ENCODE measurements at regions not wholly inside any gene's neighbourhood (a gene's known extent, or its start where the extent isn't known, plus 50 kb on each side); places are given as distances from the start of the nearest gene placed in this dataset.
A peak's percentile ranks its signal among the peaks of the same experiment; 100 is the strongest.
"Not testable (repeated sequence)": the region's sequence is repeated elsewhere in the genome, so short reads cannot be mapped to it uniquely, and the experiment has no call there.

DNA sequence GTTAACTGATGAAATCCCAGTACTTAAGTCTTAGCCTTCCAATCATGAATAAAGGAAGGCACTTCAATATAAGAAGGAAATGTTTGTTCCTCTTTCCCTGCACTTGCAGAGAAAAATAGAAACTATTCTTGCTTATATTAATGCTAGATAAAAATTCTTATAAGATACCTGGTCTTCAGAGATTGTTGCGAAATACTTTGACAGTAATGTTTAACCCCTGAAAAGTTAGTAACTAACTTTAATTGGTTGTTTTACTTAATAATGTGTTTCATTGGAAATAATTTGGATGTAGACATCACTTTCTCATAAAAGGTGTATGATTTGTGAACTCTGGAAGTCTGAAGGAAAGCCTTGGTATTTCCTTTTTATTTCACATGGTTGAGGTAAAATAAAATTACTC is 294.2 kb upstream of the SYNCRIP start:
- DNase-seq, result no peak

DNA sequence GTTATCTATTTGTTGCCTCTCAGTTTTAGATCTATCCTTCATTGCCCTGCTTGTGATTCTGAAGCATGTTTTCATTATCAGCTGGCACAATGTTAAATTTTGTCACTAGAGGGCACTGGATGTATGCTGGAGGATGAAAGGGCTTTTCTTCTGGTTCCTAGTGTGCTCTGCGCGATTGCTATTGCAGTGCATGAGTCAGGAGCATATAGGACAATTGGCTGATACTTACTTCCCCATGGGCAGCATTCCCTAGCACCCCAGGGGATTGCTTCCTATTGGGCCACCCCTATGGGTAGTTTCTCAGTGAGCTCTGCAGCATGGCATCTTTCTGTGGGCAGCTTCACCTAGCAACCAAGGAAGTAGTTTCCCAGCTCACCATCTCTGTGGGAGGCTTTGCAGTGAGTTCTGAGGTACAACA is 280.3 kb upstream of the SYNCRIP start:
- peak; percentile 45 for DNase-seq

DNA sequence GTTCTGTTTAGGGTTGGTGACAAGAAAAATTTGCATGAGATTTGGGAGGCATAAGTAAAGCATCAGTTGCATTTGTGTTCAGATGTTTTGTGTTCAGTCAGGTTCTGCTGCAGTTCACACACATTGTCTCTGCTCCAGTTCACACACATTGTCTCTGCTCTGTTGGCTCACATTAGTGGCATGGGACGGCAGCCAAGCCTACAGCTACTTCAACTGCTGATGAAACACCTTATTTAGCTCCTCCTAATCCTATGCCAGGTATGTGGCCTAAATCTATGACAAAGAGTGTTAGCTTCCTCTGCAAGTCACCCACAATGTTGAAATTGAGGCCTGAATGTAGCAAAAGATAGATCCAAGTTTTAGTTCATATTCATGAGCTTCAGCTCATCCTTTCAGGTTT is 278.1 kb upstream of the SYNCRIP start:
- DNase-seq, result no peak

DNA sequence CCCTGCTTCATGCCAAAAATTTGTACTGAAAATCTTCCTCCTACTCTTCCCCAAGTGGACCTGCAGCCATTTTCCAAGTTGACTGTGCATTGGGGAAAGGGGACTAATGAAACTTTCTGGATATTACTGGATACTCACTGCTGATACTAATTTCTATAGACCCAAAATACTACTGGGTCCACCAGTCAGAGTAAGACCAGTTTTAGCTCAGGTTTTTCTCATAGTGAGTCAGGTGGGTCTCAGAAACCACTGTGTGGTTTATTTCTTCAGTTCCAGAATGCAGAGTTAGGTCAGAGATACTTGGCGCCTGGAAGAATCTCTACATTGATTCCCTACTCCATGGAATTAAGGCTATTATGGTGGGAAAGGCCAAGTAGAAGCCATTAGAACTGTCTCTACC is 274.8 kb upstream of the SYNCRIP start:
- no peak for DNase-seq

DNA sequence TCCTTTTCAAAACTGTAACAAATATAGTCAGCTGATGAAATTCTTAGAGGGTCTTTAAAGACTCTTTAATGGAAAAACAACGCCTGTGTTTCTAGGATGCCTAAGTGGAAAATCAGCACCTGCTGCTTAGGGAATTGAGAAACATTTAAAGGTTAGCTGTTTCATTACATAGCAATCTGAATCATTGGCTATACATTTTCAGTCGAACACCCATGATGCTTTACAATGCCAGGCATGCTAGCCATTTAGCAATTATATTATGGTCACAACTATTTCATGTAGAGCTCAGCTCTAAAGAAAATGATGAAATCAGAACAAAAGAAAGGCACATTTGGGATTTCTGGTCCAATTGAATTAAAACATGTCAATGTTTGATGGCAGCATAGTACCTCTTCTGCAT is 270.3 kb upstream of the SYNCRIP start:
- no peak for DNase-seq

DNA sequence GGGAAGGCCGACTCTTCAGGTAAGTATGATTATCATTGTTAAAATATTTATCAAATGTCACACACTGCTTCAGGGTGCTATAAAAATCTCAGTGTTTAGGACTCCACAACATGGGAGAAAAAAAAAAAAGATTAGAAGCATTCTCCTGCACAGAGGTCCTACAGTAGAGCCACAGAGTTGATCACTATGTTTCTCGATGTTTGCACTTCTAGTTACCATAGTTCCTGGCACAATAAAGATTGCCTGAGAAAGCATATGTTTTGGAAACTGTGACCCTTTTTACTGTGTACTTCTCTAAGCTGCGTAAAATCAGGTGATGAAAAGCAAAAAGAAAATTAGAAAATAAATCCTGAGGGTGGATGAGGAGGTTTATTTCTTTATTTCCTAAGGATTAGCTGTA is 269.9 kb upstream of the SYNCRIP start:
- DNase-seq, result no peak

DNA sequence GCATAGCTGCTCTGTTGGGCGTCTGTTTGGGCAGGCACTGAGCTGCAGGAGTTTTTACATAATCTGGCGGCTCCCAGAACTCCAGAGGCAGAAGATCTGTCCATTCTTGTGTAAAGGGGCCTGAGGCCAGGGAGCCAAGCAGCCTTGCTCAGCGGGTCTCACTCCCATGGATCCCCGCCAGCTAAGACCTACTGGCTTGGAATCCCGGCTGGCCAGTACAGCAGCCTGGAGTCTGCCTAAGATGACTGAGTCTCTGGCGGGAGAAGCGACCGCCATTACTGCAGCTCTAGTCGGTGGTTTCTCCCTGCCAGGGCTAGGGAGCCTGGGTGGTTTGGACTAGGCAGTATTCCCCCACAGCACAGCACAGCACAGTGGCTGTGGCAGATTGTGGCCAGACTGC is 268.4 kb upstream of the SYNCRIP start:
- DNase-seq, result no peak

DNA sequence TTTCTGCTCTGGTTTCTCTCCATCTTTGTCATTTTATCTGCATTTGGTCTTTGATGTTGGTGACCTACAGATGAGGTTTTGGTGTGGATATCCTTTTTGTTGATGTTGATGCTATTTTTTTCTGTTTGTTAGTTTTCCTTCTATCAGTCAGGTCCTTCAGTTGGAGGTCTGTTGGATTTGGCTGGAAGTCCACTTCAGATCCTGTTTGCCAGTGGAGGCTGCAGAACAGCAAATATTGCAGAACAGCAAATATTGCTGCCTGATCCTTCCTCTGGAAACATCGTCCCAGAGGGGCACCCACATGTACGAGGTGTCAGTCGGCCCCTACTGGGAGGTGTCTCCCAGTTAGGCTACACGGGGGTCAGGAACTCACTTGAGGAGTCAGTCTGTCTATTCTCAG is 265.4 kb upstream of the SYNCRIP start:
- DNase-seq, result not testable (repeated sequence)

DNA sequence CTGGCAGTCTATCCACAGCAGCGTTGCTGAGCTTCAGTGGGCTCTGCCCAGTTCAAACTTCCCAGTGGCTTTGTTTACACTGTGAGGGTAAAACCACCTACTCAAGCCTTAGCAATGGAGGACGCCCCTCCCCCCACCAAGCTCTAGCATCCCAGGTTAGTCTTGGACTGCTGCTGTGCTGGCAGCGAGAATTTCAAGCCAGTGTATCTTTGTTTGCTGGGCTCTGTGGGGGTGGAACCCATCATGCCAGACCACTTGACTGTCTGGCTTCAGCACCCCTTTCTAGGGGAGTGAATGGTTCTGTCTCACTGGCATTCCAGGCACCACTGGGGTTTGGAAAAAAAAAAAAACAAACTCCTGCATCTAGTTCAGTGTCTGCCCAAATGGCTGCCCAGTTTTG is 249.7 kb upstream of the SYNCRIP start:
- no peak for DNase-seq

DNA sequence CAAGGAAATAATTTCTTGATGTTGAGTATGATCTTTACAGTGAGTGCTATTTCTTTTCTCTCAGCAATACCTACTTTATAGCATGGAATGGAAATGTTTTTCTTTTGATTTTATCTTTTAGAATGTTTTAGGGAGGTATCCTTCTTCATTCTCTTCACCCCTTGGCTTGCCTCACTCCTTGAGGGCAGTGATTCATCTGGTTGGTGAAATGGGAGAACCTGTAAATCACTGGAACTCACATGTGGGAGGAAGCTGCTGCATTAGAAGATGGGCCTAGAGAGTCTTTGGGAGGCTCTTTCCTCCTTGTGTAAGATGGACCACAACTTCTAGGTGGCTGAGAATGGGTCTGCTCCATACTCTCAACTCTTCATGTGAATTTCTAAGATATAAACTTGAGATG is 244.8 kb upstream of the SYNCRIP start:
- no peak for DNase-seq

DNA sequence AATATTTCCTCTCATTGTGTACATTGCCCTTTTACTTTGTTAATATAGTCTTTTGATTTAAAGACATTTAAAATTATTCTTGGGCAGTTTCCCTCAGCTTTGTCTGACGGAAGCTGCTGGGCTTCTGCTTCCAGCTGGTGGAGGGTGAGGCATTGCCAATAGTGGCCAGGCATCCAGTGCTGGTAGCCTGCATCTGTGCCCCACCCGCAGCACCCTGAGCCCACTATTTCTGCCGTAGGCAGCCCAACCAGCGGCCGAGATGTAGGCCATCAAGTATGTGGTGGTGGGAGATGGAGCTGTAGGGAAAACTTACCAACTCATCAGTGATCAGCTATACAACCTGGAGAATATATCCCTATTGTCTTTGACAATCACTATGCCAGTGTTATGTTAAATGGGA is 226.0 kb upstream of the SYNCRIP start:
- DNase-seq, result no peak

DNA sequence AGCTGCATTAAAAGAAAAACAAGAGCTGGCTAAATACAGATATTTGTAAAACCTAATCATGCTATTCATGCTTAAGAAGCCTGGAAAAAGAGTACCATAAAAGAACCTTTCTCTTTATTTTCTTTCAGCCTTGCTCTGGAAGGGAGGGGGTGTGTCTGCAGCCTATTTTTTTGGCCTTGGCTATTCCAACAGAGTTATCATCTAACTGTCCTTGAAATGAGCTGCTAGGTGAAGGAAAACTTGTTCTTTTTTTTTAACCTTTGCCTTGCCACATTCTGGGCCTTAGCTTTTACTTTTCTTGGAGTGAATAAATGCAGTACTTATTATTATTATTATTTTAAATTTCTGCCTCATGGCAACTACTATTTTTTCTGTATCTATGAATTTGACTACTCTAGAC is 224.9 kb upstream of the SYNCRIP start:
- no peak for DNase-seq

DNA sequence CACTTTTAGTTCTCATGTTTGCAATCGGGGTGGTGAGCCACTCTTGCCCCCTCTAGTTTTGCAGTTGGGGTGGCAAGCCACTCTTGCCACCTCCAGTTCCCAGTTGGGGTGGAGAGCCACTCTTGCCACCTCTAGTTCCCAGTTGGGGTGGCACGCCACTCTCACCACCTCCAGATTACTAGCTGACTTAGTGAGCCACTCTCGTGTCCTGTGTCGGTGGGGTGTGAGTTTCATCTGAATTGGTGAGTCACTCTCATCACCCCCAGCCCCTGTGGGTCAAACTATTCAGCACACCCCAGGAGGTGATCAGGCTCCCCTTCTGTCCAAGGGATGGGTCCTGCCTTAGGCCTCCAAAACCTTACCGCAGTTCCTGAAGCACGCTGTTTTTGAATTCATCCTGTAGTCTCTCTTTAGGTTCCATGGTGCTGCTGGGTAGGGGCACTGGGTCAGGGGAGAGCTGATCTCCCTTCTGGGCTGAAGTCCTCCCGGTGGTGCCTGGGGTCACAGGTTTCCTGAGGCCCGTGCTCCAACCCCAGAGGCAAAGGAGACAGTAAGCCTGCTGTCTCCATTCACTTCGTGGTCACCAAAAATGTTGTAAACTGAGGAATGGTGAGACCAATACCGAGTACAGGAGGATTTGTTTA is 224.2 kb upstream of the SYNCRIP start:
- no peak for DNase-seq

DNA sequence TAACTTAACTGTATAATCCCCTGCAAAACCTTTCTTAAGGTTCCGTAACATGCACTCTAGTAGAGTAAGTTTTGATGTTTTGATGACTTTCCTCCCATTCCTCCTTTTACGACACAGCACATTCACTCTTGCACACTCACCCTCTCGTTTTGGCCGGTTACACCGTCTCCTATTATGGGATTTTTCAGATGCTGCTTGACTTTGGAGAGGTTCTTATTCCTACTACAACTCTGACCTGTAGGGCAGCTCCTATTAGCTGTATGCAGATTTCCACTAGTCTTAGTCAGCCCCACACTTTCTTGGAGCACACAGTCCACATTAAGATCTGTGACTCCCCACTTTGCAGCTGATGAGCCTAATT is 223.7 kb upstream of the SYNCRIP start:
- DNase-seq, result no peak

DNA sequence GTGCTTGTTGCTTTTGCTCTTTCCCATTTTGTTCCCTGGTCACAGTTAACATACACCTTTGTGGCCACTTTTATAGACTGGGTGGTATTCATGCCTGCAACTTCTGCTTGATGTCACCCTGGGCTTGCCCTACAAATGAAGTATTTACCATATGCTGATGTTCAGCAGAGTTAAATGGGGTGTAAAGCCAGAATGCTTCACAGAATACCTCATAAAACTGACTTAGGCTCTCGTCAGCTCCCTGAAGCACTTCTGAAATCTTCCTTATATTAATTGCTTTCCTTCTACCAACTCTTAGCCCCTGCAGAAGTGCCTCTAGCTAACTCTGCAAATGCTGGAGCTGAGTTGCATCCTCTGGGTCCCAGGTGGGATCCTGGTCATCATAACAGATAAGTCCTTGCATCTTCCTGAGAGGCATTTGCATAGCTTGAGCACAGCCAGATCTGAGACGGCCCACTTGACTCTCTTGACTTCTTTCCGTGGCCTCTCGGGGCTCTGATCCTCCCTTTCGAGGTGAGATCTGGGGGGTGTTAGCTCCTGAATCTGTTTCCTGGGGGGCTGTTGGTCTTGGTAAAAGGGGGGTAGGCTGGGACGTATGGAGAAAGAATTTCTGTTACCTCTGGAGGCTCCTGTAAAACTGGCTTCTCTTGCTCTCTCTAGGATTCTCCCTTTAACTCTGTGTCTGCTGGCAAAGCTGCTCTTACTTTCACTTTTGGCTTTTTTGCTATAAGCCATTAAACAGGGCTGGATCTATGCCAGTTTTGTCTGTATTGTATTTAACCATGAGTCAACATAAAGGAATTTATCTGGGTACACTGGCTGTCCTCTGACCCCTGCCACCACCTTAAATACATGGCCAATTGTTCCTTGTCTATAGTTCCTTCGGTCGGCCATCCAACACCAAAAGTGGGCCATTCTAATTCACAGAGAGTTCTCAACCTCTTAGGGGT is 223.0 kb upstream of the SYNCRIP start:
- peak; percentile 12 for DNase-seq

DNA sequence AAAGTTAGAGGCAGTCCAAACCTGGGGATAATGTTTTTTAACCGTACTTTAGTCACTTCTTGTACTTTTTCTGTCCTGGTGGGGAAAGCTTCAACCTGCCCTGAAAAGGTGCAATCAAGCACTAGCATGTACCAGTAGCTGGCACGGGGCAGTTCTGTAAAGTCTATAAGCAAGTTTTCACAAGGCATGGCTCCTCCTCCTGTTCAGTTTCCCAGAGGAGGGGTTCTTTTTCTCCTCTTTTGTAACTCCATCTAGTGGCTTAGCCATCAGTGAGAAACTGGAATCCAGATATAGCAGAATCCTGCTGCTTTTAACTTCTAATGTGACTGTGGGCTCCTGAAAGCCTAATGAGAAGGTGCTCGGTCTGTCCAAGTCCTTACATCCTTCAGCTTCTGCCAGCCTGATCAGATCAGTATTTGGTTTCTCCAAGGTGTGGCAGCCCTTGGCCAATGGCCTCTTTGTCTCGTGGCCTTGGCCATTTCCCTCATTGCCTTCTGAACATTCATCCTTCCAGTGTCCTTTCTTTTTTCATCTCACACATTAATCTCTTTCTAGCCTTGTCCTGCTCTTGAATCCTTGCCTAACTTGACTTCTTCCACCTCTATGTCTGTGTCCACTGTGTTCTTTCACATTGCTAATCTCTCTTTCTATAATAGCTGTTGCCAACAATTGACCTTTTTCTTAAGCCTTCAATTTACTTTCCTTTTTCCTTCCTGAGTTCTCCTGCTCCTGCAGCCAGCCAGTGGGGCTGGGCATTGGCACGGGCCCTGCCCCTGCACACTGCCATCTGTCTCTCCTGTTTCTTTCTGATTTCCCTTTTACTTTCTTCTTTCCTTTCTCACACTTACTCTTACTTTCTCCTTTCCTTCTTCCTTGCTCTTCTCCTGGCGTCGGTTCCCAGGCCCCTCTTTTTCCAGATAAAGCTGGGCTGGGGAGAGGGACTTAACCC is 222.0 kb upstream of the SYNCRIP start:
- no peak for DNase-seq

DNA sequence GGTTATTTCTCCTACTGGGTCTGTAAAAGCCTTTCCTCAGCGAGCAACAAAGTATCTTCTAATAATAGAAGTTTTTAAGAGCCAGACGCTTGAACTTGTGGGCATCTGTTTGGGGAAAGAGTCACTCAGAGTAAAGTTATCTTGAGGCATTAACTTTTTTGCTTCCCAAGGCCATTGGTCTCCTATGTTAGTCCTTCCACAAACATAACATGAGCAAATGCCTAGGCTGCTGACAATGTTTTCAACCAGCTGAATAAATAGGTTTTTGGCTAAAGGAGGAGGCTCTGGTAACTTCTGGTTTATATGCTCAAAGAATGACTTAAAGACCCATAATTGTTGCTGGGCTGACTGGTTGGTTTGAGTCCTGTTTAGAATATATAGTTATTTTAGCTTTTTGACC is 213.5 kb upstream of the SYNCRIP start:
- no peak for DNase-seq

DNA sequence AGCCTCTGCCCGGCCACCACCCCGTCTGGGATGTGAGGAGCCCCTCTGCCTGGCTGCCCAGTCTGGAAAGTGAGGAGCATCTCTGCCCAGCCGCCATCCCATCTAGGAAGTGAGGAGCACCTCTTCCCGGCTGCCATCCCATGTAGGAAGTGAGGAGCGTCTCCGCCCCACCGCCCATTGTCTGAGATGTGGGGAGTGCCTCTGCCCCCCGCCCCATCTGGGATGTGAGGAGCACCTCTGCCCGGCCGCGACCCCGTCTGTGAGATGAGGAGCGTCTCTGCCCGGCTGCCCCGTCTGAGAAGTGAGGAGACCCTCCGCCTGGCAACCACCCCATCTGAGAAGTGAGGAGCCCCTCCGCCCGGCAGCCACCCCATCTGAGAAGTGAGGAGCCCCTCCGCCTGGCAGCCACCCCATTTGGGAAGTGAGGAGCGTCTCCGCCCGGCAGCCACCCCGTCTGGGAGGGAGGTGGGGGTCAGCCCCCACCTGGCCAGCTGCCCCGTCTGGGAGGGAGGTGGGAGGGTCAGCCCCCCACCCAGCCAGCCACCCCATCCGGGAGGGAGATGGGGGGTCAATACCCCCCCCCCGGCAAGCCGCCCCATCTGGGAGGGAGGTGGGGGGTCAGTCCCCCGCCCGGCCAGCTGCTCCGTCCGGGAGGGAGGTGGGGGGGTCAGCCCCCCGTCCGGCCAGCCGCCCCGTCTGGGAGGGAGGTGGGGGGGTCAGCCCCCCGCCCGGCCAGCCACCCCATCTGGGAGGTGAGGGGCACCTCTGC is 195.8 kb upstream of the SYNCRIP start:
- DNase-seq, result not testable (repeated sequence)

DNA sequence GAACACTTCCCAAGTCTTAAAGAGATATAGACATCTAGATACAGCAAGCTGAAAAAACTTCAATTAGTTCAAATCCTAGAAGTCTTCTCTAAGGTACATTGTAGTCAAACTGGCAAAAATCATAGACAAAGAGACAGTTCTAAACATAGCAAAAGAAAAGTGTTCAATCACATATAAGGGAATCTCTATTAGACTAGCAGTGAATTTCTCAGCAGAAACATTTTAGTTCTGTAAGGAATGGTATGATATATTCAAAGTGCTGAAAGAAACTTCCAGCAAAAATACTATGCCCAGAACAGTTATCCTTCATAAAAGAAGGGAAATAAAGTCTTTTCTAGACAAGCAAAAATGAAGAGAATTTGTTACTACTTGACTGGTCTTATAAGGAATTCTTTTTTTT is 186.3 kb upstream of the SYNCRIP start:
- no peak for DNase-seq

DNA sequence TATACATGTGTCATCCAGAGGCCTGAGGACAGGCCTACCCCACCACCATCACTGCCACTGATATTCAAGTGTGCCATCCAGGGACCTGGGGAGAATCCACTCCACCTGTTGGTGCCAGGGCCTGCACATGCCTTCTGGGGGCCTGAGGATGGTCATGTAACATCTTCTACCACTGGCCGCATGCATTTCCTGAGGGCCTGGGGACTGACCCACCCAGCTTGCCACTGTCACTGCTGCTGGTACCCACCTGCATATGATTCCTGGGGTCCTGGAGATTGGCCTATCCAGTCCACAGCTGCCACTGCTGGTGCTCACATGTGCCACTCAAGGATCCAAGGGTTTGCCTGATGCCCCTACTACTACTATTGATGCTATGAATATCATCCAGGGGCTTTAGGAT is 184.3 kb upstream of the SYNCRIP start:
- no peak for DNase-seq

DNA sequence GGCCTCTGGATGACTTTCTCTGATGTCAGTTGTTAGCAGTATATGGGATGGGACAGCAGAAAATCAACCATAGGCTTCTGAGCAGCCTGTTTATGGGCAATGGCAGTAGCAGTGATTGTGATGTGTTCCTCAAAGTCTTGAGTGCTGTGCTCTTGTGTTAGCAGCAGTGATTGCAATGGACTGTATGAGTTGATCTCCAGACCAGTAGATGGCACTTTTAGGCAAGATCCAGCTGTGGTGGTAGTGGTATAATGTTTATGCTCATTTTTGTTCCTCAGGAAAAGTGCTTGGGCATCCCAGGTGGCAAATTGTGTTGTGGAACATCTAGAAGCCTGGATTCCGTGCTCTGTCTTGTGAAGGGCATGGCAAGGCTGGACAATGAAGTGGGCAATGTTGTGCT is 181.6 kb upstream of the SYNCRIP start:
- DNase-seq, result no peak

DNA sequence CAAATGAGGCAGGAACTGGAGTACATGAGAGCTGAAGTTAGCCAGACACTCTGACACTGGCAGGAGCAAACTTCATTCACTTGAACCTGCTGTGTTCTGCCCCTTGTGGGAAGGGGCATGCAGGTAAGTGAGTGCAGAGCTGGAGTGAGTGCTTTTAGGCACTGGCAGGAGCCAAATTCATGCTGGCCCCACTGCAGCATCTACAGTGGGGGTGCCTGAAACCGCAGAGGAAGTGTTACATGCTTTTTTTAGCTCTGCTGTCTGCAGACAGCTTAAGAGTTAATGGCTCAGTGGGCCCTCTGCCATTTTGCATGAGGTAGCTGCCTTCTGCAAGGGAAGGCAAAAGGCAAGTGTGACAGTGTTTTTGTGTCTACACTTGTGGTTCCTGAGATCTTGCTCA is 167.9 kb upstream of the SYNCRIP start:
- no peak for DNase-seq

DNA sequence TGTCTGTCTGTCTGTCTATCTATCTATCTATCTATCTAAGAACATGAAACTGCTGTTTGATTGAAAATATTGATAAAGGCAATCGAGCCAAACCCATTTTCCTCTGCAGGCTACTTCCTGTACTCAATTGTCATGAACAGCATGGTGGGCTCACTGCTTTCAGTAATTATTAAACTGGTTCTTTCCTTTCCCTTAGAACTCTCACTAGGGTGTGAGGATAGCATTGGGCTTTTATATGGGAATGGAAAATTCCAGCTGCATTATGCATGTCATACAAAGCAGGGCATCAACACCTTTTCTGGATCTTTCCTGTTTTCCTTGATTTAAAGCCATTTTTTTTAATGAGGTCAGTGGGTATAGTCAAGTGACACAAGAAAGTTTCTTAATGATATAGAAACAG is 161.0 kb upstream of the SYNCRIP start:
- no peak for DNase-seq
